ENCODE measurements at regions not wholly inside any gene's neighbourhood (a gene's known extent, or its start where the extent isn't known, plus 50 kb on each side); places are given as distances from the start of the nearest gene placed in this dataset.

- no peak overlapping the region for H2BK5ac ChIP-seq (ENCODE audit: low read depth, low read length)
- H4K91ac ChIP-seq (replicated peaks; ENCODE audit: insufficient read length, low read length), result no peak overlapping the region
- no peaks in the 10 kb centered on the region for H4K20me1 ChIP-seq (replicated peaks in 1 of 2; ENCODE audit: control insufficient read depth in 1 of 2, insufficient read depth in 2 of 2, low read length in 2 of 2)
- no peaks in the 10 kb centered on the region for H3K36me3 ChIP-seq (ENCODE audit: control insufficient read depth in 2 of 4, insufficient read depth in 4 of 4, low read length in 3 of 4)
- no peak overlapping the region for H2AFZ ChIP-seq (ENCODE audit: low read length)
- POLR2A ChIA-PET (ENCODE audit: partially characterized antibody), result no interaction called here
- TF ChIP-seq E2F6 (IDR thresholded peaks at IDR 0.05) (no peak), CREB1 (IDR thresholded peaks at IDR 0.05) (no peak), JUN (IDR thresholded peaks at IDR 0.05; ENCODE audit: low read depth, low read length) (no peak), ASH2L (IDR thresholded peaks at IDR 0.05; ENCODE audit: low read length) (no peak), CTCF (IDR thresholded peaks at IDR 0.05; ENCODE audit: control extremely low read depth in 1 of 3, insufficient read depth in 1 of 3, low read depth in 1 of 3, low read length in 3 of 3) (no peak), SP4 (IDR thresholded peaks at IDR 0.05; ENCODE audit: low read length) (no peak), JUND (IDR thresholded peaks at IDR 0.05; ENCODE audit: low read length) (no peak), TAF7 (optimal IDR thresholded peaks at IDR 0.05; ENCODE audit: borderline replicate concordance, low read depth, low read length) (no peak), KDM4A (IDR thresholded peaks at IDR 0.05; ENCODE audit: low read depth, low read length, severe bottlenecking) (no peak)
- H3K18ac ChIP-seq (ENCODE audit: extremely low read depth, low read length), result no peak overlapping the region
- no peak overlapping the region for H2BK20ac ChIP-seq (ENCODE audit: low read length)
- H3K4ac ChIP-seq (replicated peaks; ENCODE audit: insufficient read length, low read depth, low read length), result no peak overlapping the region
- WGBS, 2 experiments (ENCODE audit: extremely low coverage in 1 of 2, insufficient coverage in 1 of 2, insufficient read length in 1 of 2, insufficient replicate concordance in 2 of 2, low coverage in 1 of 2, low lambda C conversion rate in 2 of 2, missing lambda C conversion rate in 1 of 2), result 75% methylated on average over 11 of the region's 11 CpGs; no CpG with 5 or more reads in 1 of the 2 experiments
- H3K9me3 ChIP-seq (ENCODE audit: insufficient read depth in 2 of 2, low read depth in 1 of 2, low read length in 1 of 2), result peaks cover 3 to 4% of the 10 kb centered on the region in 2 experiments; a peak in 1 of 4 replicates
- H3K79me1 ChIP-seq (ENCODE audit: low read depth, low read length), result no peaks in the 10 kb centered on the region
- no peak overlapping the region for H3K14ac ChIP-seq (ENCODE audit: insufficient read length)
- no peaks in the 10 kb centered on the region for H3K23me2 ChIP-seq (ENCODE audit: low read depth, low read length)
- DNase-seq (ENCODE audit: low read depth in 1 of 2, low spot score in 2 of 2) (no peak), FAIRE-seq (no peak)
- H3K79me2 ChIP-seq (ENCODE audit: control insufficient read depth in 1 of 2, insufficient read depth in 2 of 2, low read length in 2 of 2), result no peaks in the 10 kb centered on the region
- H3K4me2 ChIP-seq (ENCODE audit: insufficient read depth in 1 of 2, low read depth in 2 of 2, low read length in 2 of 2), result no peak overlapping the region
- no peaks in the 10 kb centered on the region for H3K27me3 ChIP-seq (replicated peaks in 1 of 4; ENCODE audit: control insufficient read depth in 3 of 4, extremely low read depth in 1 of 4, insufficient read depth in 3 of 4, low read length in 3 of 4)
- CTCF ChIA-PET (ENCODE audit: partially characterized antibody), result interaction anchor here (1.4 to 1.8 kb wide), 2 partner anchors 19 to 20 kb away, joined by 3 to 5 read pairs; no protein-coding TSS in a partner anchor
- no peak overlapping the region for H2BK120ac ChIP-seq (replicated peaks; ENCODE audit: low read depth, low read length)
- peaks cover 0 to 3% (median 0%) of the 10 kb centered on the region in 4 experiments; a peak in 1 of 7 replicates for H3K4me1 ChIP-seq (replicated peaks in 1 of 4; ENCODE audit: control insufficient read depth in 3 of 4, insufficient read depth in 4 of 4, low read length in 3 of 4)
- H2AK5ac ChIP-seq (ENCODE audit: low read depth, low read length), result no peak overlapping the region
- H2BK15ac ChIP-seq (ENCODE audit: low read length), result no peak overlapping the region
- no peak overlapping the region for H3K23ac ChIP-seq (ENCODE audit: insufficient read length)
- no peak overlapping the region for H3K27ac ChIP-seq (ENCODE audit: low read depth, low read length)
- H4K5ac ChIP-seq (ENCODE audit: insufficient read length, low read depth, low read length), result no peak overlapping the region
- no peak overlapping the region for H4K8ac ChIP-seq (ENCODE audit: extremely low read depth, insufficient read depth, low read length)
- H2BK12ac ChIP-seq (ENCODE audit: low read depth, low read length), result no peak overlapping the region
- no peak overlapping the region for H3K56ac ChIP-seq (replicated peaks; ENCODE audit: insufficient read length, low read depth, low read length)
- H3K4me3 ChIP-seq (ENCODE audit: extremely low read depth in 1 of 4, insufficient read depth in 2 of 4, low read depth in 3 of 4, low read length in 4 of 4), result no peak overlapping the region
- H3K9ac ChIP-seq (replicated peaks in 1 of 4; ENCODE audit: extremely low read depth in 1 of 4, low read depth in 3 of 4, low read length in 3 of 4), result no peak overlapping the region
These were observed 100.7 kb downstream of the KCNJ12 start for GRCh38 chr17:21476867-21477266.
